GM21423 (cell line): ENCODE measurements at regions not wholly inside any gene's neighbourhood (a gene's known extent, or its start where the extent isn't known, plus 50 kb on each side); places are given as distances from the start of the nearest gene placed in this dataset.

Experiments
- ATAC-seq: cut with Tn5 transposase; IDR thresholded peaks from one replicate; pipeline ENCODE4 v1.9.1; 2021; ENCODE audit warnings: mild to moderate bottlenecking, moderate library complexity; ENCODE audit not compliant: unreplicated experiment

DNA sequence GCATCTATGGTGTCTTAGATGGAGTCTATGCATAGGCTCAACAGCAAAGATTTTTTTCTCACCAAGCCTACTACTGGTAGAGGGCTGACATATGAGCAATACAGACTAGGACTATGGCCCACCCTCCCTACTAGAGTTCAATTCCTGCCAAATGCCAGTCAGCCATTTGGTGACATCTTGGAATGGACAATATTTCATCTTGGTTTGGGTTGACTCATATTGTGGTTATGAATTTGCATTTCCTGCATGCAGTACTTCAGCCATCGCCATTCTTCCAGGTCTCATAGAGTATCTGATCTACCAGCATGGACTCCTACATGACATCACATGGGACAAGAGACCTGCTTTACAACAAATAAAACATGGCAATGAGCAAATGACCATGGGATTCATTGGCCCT, 778.1 kb upstream of the SOX9 start:
- ATAC-seq: no peak

GRCh38 chr17:71349908-71350600, 770.8 kb upstream of the SOX9 start:
- ATAC-seq: no peak

DNA sequence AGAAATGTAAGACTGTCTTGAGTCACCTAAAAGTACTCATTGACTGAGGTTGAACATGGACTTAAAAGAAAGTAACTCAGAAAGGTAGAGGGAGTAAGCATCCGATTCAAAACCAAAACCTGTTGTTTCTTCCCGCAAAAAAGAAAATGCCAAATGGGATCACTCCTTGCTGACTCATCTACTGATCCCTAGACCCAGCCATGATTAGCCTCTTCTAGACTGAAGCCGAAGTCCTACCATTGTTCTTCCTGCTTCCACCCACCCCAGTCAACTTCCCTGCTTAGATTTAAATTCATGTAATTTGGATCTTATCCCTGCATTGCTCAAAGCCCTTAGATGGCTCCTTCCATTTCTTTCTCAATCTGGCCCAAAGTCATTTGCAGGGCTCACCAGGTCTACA, 760.5 kb upstream of the SOX9 start:
- no peak for ATAC-seq

GRCh38 chr17:71361656-71362450, 759.0 kb upstream of the SOX9 start:
- no peak for ATAC-seq

DNA sequence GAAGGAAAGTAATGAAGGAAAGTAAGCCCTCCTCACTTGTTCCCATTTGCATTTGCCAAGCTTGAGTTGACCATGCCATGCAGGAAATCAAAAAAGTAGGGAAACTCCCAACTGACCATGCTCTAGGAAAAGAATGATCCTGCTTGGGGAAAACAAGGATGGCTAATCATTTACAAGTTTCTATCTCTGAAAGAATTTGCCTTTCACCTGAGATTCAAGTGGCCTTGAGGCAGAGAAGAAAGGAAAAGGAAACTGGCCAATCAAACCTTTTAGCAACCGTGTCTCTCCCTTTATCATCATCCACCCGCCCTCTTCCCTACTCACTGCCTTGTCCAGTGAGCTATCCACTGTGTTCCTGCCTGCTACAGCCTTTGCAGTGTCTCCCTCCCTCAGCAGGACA, 757.2 kb upstream of the SOX9 start:
- no peak for ATAC-seq

DNA sequence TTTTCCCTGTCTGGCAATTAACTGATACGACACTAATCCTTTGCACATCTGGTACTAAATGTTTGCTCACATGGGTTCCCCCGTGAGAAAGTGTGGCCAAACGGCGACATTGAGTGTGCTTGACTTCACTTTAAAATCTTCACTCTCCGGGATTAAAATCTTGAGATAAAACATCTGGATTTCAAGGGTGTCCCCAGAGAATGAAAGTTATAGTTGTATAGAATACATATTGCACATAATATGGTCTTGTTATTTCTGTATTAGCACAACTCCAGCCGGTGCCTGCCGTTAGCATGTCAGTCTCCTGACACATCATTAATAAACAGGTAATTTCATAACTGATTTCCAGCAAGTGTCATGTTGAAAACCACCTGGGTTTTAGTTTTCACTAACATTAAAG, 749.0 kb upstream of the SOX9 start:
- ATAC-seq: no peak

GRCh38 chr17:71375948-71376347, 744.9 kb upstream of the SOX9 start:
- no peak for ATAC-seq

DNA sequence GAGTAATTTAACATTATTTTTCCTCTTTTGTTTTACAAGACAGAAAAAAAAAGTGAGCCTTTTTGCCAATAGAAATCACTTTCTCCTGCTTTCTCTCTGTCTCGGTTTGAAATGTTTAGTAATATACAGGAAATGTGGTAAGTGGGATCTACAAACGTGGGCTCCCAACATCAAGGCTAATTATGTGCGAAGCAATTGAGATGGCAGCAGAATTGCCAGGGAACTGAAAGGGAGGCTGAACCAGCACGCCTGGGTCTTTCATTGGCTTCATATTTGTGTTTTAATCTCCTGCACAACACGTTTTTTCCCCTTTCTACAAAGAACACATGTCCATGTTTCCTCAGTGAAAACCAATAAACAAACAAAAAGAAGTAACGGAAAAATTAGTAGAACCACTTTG, 743.9 kb upstream of the SOX9 start:
- ATAC-seq: no peak

- no peak for ATAC-seq
These were observed 742.8 kb upstream of the SOX9 start for GRCh38 chr17:71378036-71378435.

- ATAC-seq: no peak
These were observed 742.1 kb upstream of the SOX9 start for GRCh38 chr17:71378741-71379140.

DNA sequence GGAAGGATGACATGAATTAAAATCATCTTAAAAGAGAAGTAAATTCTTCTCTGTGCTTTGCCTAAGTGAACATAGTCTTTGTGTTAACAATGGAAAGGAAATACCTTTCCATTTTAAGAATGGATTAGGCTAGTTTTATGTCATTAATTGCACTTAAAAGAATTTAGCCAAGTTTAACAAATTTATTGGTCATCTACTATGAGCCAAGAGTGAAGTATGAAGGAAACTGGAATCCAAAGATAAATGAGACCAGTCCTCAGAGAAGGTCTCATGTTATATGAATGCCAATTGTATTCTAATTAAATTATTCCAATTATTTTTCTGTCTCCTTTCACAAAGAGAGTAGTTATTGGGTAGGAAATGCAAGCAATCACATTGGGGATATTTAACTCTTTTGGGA, 741.3 kb upstream of the SOX9 start:
- ATAC-seq: no peak

DNA sequence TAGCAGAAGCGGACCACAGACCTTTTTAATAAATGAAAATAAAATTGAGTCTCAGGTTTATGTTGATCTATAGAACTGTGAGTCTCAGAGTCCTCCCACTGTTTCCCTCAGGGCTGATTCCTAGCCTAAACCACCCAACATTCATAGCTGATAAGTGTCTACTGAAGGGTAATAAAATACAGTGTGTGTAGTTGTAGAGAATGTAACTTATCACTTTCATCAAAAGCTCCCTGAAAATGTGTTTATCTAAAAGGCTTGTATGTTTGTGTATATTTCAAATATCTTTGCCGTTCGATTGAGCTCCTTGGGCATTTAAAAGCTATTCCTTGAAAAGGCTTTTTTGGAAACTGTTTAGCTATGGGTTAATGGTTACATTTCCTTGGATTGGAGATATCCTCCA, 740.3 kb upstream of the SOX9 start:
- no peak for ATAC-seq

DNA sequence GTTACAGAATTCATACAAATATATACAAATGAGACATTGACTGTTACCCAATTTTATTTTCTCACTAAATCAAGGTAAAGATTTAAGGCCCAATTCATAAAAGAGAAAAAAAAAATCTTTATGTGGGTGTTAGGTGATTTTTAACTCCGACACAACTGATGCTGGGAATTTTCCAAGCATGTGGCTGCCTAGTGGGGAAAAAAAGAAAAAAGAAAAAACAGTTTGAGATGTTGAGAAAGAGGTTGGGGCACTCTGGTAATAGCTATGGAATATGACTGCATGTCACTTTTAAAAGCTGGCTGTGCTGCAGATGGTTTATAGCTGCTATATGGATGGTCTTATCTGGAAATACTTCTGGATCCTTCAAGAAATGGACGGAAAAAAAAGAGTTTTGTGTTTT, 739.9 kb upstream of the SOX9 start:
- no peak for ATAC-seq

GRCh38 chr17:71383091-71383490, 737.7 kb upstream of the SOX9 start:
- ATAC-seq: no peak

DNA sequence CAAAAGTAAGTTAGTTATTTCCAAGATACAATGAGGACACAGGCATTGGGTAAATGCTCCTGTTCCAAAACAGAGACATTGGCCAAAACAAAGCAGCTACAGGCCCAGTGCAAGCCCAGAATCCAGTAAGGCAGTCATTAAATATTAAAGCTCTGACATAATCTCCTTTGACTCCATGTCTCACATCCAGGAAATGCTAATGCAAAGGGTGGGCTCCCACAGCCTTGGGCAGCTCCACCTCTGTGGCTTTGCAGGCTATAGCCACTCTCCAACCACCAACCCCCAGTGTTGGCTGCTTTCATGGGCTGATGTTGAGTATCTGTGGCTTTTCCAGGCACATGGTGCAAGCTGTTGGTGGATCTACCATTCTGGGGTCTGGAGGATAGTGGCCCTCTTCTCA, 733.4 kb upstream of the SOX9 start:
- no peak for ATAC-seq

- no peak for ATAC-seq
These were observed 727.9 kb upstream of the SOX9 start for GRCh38 chr17:71392715-71393567.

DNA sequence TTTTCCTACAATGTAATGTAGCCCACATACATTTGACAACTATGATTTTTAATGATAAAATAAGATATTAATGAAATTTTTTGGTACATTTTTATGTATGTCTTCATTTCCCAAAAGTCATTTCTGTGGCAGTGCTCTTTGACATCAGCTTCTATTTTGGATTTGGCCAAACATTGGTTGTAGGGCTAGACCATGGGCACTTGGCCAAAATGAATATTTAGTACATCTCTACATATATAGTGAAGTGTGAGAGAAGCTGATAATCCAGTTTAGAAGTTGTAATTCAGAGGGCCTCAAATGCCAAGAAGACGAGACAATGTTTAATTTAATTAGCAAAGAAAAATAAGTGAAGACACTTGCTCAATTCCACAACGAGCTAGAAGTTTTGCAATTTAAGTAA, 724.9 kb upstream of the SOX9 start:
- no peak for ATAC-seq

DNA sequence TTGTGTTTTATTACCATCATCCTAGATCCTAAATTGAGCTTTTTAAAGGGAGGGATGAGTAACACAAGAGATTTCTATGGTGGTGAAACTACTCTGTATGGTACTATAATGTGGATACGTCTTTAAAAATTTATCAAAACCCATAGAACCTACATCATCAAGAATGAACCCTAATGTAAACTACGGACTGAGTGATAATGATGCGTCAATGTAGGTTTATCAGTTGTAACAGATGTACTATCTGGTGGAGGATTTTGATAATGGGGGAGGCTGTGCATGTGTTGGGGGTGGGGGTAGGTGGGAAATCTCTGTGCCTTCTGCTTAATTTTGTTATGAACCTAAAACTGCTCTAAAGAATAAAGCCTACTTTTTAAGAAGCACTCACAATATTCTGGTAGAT, 724.1 kb upstream of the SOX9 start:
- no peak for ATAC-seq

DNA sequence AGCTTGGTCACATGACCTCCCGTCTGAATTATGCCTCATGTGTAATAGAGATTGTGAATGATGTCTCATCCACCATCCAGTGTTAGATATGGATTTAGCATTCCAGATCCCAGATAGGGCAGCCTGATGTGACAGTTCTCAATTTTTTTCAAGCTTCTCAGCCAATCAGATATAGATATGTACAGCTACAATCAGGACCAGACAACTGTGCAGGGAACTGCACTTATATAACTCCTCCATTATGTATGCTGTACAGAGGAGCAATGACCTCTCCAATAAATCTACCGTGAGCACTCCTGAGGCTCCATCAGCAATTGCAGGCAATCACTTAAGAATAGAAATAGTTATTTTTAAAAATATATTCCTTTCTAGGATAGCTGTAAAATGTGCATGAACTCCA, 722.8 kb upstream of the SOX9 start:
- ATAC-seq: no peak

GRCh38 chr17:71398800-71399219, 722.0 kb upstream of the SOX9 start:
- no peak for ATAC-seq

GRCh38 chr17:71399221-71399620, 721.6 kb upstream of the SOX9 start:
- ATAC-seq: no peak

DNA sequence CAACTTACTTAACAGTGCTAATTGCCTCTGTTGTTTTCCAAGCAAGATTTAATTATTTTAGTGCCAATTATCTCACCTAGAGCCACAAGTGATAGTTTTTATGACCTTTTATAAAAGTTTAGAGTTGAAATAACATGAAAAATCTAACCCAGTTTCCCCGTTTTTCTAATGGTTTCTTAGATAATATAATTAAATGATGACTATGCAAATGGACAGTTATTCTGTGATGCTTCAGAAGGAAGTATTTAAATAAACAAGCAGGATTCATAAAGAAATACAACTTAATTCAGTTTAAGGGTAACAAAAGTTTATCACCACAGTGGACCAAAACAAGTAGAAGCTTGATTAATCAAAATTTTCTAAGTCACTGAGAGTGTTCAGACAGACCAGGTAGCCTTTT, 721.2 kb upstream of the SOX9 start:
- no peak for ATAC-seq
